B cell (primary cell): ENCODE measurements at regions not wholly inside any gene's neighbourhood (a gene's known extent, or its start where the extent isn't known, plus 50 kb on each side); places are given as distances from the start of the nearest gene placed in this dataset.

Experiments
- ATAC-seq: fragments of 200-7000 bp; cut with Tn5 transposase; one replicate; pipeline ENCODE4 v1.10.0; 2021; ENCODE audit warnings: low read depth, mild to moderate bottlenecking, moderate number of reproducible peaks, moderate library complexity
- CTCF ChIA-PET: fragments of 350-600 bp; sonication (Branson Sonifier 250); formaldehyde crosslinking; loops from one replicate; lab custom pipeline; 2021; ENCODE audit warnings: antibody characterized with exemption, inconsistent platforms; lab: Charles Lee
- POLR2A ChIA-PET: fragments of 350-600 bp; sonication (Branson Sonifier 250); formaldehyde crosslinking; loops from one replicate; lab custom pipeline; 2021; ENCODE audit warnings: antibody characterized with exemption; lab: Charles Lee
- DNase-seq: peaks from one replicate; pipeline ENCODE4 v3.0.0; 2013
- H2AFZ ChIP-seq: 2 replicates; pipeline ENCODE4 v1.6.1; 2012; ENCODE audit warnings: mild to moderate bottlenecking, low read depth, low read length; ENCODE audit not compliant: insufficient read depth, poor library complexity, severe bottlenecking
- H3K27ac ChIP-seq, 2 donors: 1 replicate in 1 of 2; 2 replicates in 1 of 2; pipeline ENCODE4 v1.5.1; 2012 to 2013; ENCODE audit warnings: low read length in 2 of 2, mild to moderate bottlenecking in 2 of 2, moderate library complexity in 1 of 2
- H3K27me3 ChIP-seq, 4 experiments: fragments of 200-600 bp in 1 of 4; sonication (generic) in 1 of 4; replicated peaks in 1 of 4; 1 replicate in 2 of 4; 2 replicates in 2 of 4; pipeline versions ENCODE4 v1.6.1 to v1.7.0; 2013 to 2016; ENCODE audit warnings: low read length in 3 of 4, mild to moderate bottlenecking in 2 of 4, mixed read lengths in 1 of 4, moderate library complexity in 1 of 4; ENCODE audit not compliant: insufficient read depth in 4 of 4, control insufficient read depth in 3 of 4; ENCODE audit errors: control extremely low read depth in 1 of 4
- H3K36me3 ChIP-seq, 2 experiments: replicated peaks in 1 of 2; 1 replicate in 1 of 2; 2 replicates in 1 of 2; pipeline versions ENCODE4 v1.6.1 to v1.7.1; 2013; ENCODE audit warnings: low read length in 1 of 2; ENCODE audit not compliant: insufficient read depth in 2 of 2, control insufficient read depth in 1 of 2; ENCODE audit errors: control extremely low read depth in 1 of 2, extremely low read depth in 1 of 2
- H3K4me1 ChIP-seq, 2 donors: fragments of 200-600 bp in 1 of 2; sonication (generic) in 1 of 2; 1 replicate in 1 of 2; 2 replicates in 1 of 2; pipeline versions ENCODE4 v1.5.1 to v1.6.1; 2013 to 2017; ENCODE audit warnings: low read length in 2 of 2; ENCODE audit not compliant: control insufficient read depth in 2 of 2, insufficient read depth in 2 of 2
- H3K4me2 ChIP-seq: replicated peaks from 2 replicates; pipeline ENCODE3; 2012; ENCODE audit warnings: mild to moderate bottlenecking, low read depth, low read length; ENCODE audit not compliant: poor library complexity, severe bottlenecking
- H3K4me3 ChIP-seq, 5 experiments: fragments of 200-600 bp in 1 of 5; sonication (generic) in 1 of 5; 1 replicate in 3 of 5; 2 replicates in 2 of 5; pipeline versions ENCODE4 v1.5.1 to v1.7.0; 2011 to 2016; ENCODE audit warnings: low read length in 4 of 5, mild to moderate bottlenecking in 4 of 5, low read depth in 2 of 5, control low read depth in 1 of 5, moderate library complexity in 1 of 5; ENCODE audit not compliant: insufficient read depth in 1 of 5; ENCODE audit errors: control extremely low read depth in 1 of 5, extremely low read depth in 1 of 5
- H3K79me2 ChIP-seq: fragments of 200-600 bp; sonication (generic); one replicate; pipeline ENCODE4 v1.6.0; 2016; ENCODE audit warnings: low read length; ENCODE audit not compliant: control insufficient read depth, insufficient read depth
- H3K9ac ChIP-seq: fragments of 200-600 bp; sonication (generic); 2 replicates; pipeline ENCODE4 v1.6.1; 2017; ENCODE audit warnings: mild to moderate bottlenecking, low read length, moderate library complexity
- H3K9me3 ChIP-seq, 3 donors: one replicate each; pipeline versions ENCODE4 v1.6.1 to v1.7.1; 2013; ENCODE audit warnings: low read length in 2 of 3; ENCODE audit not compliant: control insufficient read depth in 2 of 3, insufficient read depth in 1 of 3; ENCODE audit errors: control extremely low read depth in 1 of 3
- H4K20me1 ChIP-seq: 2 replicates; pipeline ENCODE4 v1.6.0; 2012; ENCODE audit warnings: mild to moderate bottlenecking, low read length; ENCODE audit not compliant: insufficient read depth, control insufficient read depth, poor library complexity, severe bottlenecking
- H3K27ac Mint-ChIP-seq: one replicate; pipeline ENCODE4 v1.8.0; 2021; ENCODE audit warnings: mixed read lengths
- H3K27me3 Mint-ChIP-seq: one replicate; pipeline ENCODE4 v1.8.0; 2021; ENCODE audit warnings: mixed read lengths
- H3K4me1 Mint-ChIP-seq: one replicate; pipeline ENCODE4 v1.8.0; 2021; ENCODE audit warnings: mixed read lengths
- H3K4me3 Mint-ChIP-seq: one replicate; pipeline ENCODE4 v1.8.0; 2021; ENCODE audit warnings: mixed read lengths
- H3K9me3 Mint-ChIP-seq: one replicate; pipeline ENCODE4 v1.8.0; 2022; ENCODE audit warnings: mixed read lengths; ENCODE audit not compliant: insufficient read depth
- CTCF ChIP-seq: fragments of 200-600 bp; IDR thresholded peaks from one replicate; pipeline ENCODE4 v1.8.0; 2022; ENCODE audit warnings: antibody characterized with exemption, mild to moderate bottlenecking
- EZH2 ChIP-seq: IDR thresholded peaks from 2 replicates; pipeline ENCODE4 v1.6.1; 2012; ENCODE audit warnings: borderline replicate concordance, low read depth, mild to moderate bottlenecking, moderate library complexity, low read length; ENCODE audit not compliant: insufficient read depth, poor library complexity, severe bottlenecking
- WGBS: methylation state at CpG from one replicate; pipeline ENCODE4 v1.1.5; 2013; ENCODE audit warnings: missing lambda C conversion rate; ENCODE audit not compliant: insufficient coverage; 5-methylcytosine and 5-hydroxymethylcytosine counted together
- intact Hi-C: fragments of 100-400 bp; cut with micrococcal nuclease; formaldehyde crosslinking; loops from one replicate; pipeline ENCODE4 v1.10.0; 2022

GRCh38 chr6:119453242-119454200, 104.0 kb upstream of the MAN1A1 start:
- no peaks in the 10 kb centered on the region for H3K36me3 ChIP-seq
- Mint-ChIP-seq H3K4me1 (peaks cover 25% of the 10 kb centered on the region), H3K27ac (no peak overlapping the region), H3K4me3 (no peak overlapping the region), H3K27me3 (peaks cover 2% of the 10 kb centered on the region), H3K9me3 (peaks cover 3% of the 10 kb centered on the region)
- WGBS: 58% methylated on average over 5 of the region's 6 CpGs
- peaks cover 17 to 18% of the 10 kb centered on the region in 2 donors for H3K4me1 ChIP-seq
- H3K79me2 ChIP-seq: no peaks in the 10 kb centered on the region
- ATAC-seq (no peak), DNase-seq (no peak)
- no peaks in the 10 kb centered on the region for H4K20me1 ChIP-seq
- H3K27ac ChIP-seq: no peak overlapping the region
- TF ChIP-seq CTCF: no peak
- H3K9ac ChIP-seq: no peak overlapping the region
- H3K4me2 ChIP-seq: no peak overlapping the region
- no peak overlapping the region for H2AFZ ChIP-seq
- peaks cover 0 to 4% (median 0%) of the 10 kb centered on the region in 4 experiments for H3K27me3 ChIP-seq
- intact Hi-C loops: no loop called here
- peaks cover 0 to 5% (median 4%) of the 10 kb centered on the region in 3 donors for H3K9me3 ChIP-seq
- POLR2A ChIA-PET: no interaction called here
- CTCF ChIA-PET: no interaction called here
- H3K4me3 ChIP-seq: no peak overlapping the region

GRCh38 chr6:119449331-119450156, 100.0 kb upstream of the MAN1A1 start:
- POLR2A ChIA-PET: no interaction called here
- WGBS: 86% methylated on average over 4 of the region's 6 CpGs
- Histone ChIP-seq H3K36me3 (no peaks in the 10 kb centered on the region), H3K4me3 (no peak overlapping the region), H4K20me1 (no peaks in the 10 kb centered on the region), H3K27me3 (peaks cover 0 to 4% (median 0%) of the 10 kb centered on the region in 4 experiments), H3K4me2 (peak overlapping the region; percentile 19), H3K9ac (no peak overlapping the region), H3K4me1 (peaks cover 15% of the 10 kb centered on the region in 2 donors), H3K9me3 (peaks cover 0 to 5% (median 4%) of the 10 kb centered on the region in 3 donors), H3K27ac (peak overlapping the region in 1 of 2 donors; percentile 9), H3K79me2 (no peaks in the 10 kb centered on the region), H2AFZ (no peak overlapping the region)
- ATAC-seq (peak; percentile 39), DNase-seq (peak; percentile 31)
- H3K9me3 Mint-ChIP-seq: peaks cover 3% of the 10 kb centered on the region
- peaks cover 25% of the 10 kb centered on the region for H3K4me1 Mint-ChIP-seq
- H3K27me3 Mint-ChIP-seq: peaks cover 2% of the 10 kb centered on the region
- TF ChIP-seq CTCF (no peak), EZH2 (no peak)
- H3K27ac Mint-ChIP-seq: peak overlapping the region; percentile 67
- no peak overlapping the region for H3K4me3 Mint-ChIP-seq
- CTCF ChIA-PET: interaction anchor here (1.0 to 1.1 kb wide), 2 partner anchors 8 to 17 kb away, joined by 3 read pairs; no protein-coding TSS in a partner anchor
- intact Hi-C loops: no loop called here
